Activated CD4-positive, alpha-beta memory T cell treated with anti-CD3 and anti-CD28 coated beads, Interleukin-2, amount 10 ng/mL, durations not matched to agents 7 days and 5 days (primary cell): ENCODE measurements at regions not wholly inside any gene's neighbourhood (a gene's known extent, or its start where the extent isn't known, plus 50 kb on each side); places are given as distances from the start of the nearest gene placed in this dataset.

ENCODE experiments used
- CTCF ChIA-PET: fragments of 350-600 bp; sonication (Branson Sonifier 250); formaldehyde crosslinking; loops from one replicate; lab custom pipeline; 2021; ENCODE audit warnings: antibody characterized with exemption, inconsistent platforms; lab: Charles Lee
- POLR2A ChIA-PET: fragments of 350-600 bp; sonication (Branson Sonifier 250); formaldehyde crosslinking; loops from one replicate; lab custom pipeline; 2021; ENCODE audit warnings: antibody characterized with exemption; lab: Charles Lee
- DNase-seq: peaks from one replicate; pipeline ENCODE4 v3.0.0-alpha.2; 2020
- H3K27ac Mint-ChIP-seq: one replicate; pipeline ENCODE4 v1.8.0; 2021; ENCODE audit warnings: mild to moderate bottlenecking, mixed read lengths
- H3K27me3 Mint-ChIP-seq: one replicate; pipeline ENCODE4 v1.8.0; 2021; ENCODE audit warnings: mixed read lengths
- H3K36me3 Mint-ChIP-seq: one replicate; pipeline ENCODE4 v1.8.0; 2021; ENCODE audit warnings: low read depth, mixed read lengths
- H3K4me1 Mint-ChIP-seq: one replicate; pipeline ENCODE4 v1.8.0; 2021; ENCODE audit warnings: mixed read lengths
- H3K4me3 Mint-ChIP-seq: one replicate; pipeline ENCODE4 v1.8.0; 2021; ENCODE audit warnings: mild to moderate bottlenecking, mixed read lengths
- H3K9me3 Mint-ChIP-seq: one replicate; pipeline ENCODE4 v1.8.0; 2021; ENCODE audit warnings: mixed read lengths

- Mint-ChIP-seq H3K9me3 (no peaks in the 10 kb centered on the region), H3K4me3 (no peak overlapping the region), H3K27ac (no peak overlapping the region), H3K36me3 (no peaks in the 10 kb centered on the region), H3K4me1 (peaks cover 20% of the 10 kb centered on the region), H3K27me3 (peaks cover 28% of the 10 kb centered on the region)
- CTCF ChIA-PET: no interaction called here
- POLR2A ChIA-PET: no interaction called here
- no peak for DNase-seq
Observed at GRCh38 chr15:94611656-94612055, 380.3 kb downstream of the MCTP2 start.

DNA sequence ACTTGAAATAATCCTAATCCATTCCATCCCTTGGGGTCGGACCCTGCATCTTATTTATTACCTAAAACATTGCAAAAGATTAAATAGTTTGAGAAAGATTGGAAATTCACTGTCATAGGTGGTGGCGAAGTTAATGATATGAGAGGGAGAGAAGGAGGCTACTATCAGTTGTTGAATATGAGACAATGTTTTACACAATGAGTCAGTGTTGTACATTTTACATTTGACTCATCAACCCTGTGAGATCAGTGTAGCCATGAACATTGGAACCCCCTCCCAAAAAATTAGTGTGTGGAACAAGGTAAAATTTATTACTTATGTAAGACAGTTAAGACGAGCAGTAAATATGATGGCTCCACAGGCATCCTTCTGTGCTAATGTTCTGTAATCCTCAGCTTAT, 384.3 kb downstream of the MCTP2 start:
- CTCF ChIA-PET: no interaction called here
- POLR2A ChIA-PET: no interaction called here
- Mint-ChIP-seq H3K4me1 (no peaks in the 10 kb centered on the region), H3K4me3 (no peak overlapping the region), H3K27ac (no peak overlapping the region), H3K9me3 (no peaks in the 10 kb centered on the region), H3K27me3 (peaks cover 20% of the 10 kb centered on the region), H3K36me3 (no peaks in the 10 kb centered on the region)
- no peak for DNase-seq

- POLR2A ChIA-PET: no interaction called here
- CTCF ChIA-PET: no interaction called here
- no peaks in the 10 kb centered on the region for H3K36me3 Mint-ChIP-seq
- H3K27me3 Mint-ChIP-seq: peaks cover 3% of the 10 kb centered on the region
- no peak for DNase-seq
- H3K4me3 Mint-ChIP-seq: no peak overlapping the region
- no peaks in the 10 kb centered on the region for H3K9me3 Mint-ChIP-seq
- no peaks in the 10 kb centered on the region for H3K4me1 Mint-ChIP-seq
- H3K27ac Mint-ChIP-seq: no peak overlapping the region
Observed at GRCh38 chr15:94620632-94621031, 389.3 kb downstream of the MCTP2 start.

- H3K27ac Mint-ChIP-seq: no peak overlapping the region
- H3K4me1 Mint-ChIP-seq: no peaks in the 10 kb centered on the region
- H3K27me3 Mint-ChIP-seq: peaks cover 3% of the 10 kb centered on the region
- ChIA-PET POLR2A (no interaction called here), CTCF (no interaction called here)
- H3K9me3 Mint-ChIP-seq: no peaks in the 10 kb centered on the region
- H3K36me3 Mint-ChIP-seq: no peaks in the 10 kb centered on the region
- DNase-seq: no peak
- H3K4me3 Mint-ChIP-seq: no peak overlapping the region
Observed at GRCh38 chr15:94621736-94622135, 390.4 kb downstream of the MCTP2 start.

GRCh38 chr15:94626949-94627348, 395.6 kb downstream of the MCTP2 start:
- H3K27ac Mint-ChIP-seq: no peak overlapping the region
- H3K4me3 Mint-ChIP-seq: no peak overlapping the region
- ChIA-PET POLR2A (no interaction called here), CTCF (no interaction called here)
- peaks cover 7% of the 10 kb centered on the region for H3K4me1 Mint-ChIP-seq
- H3K27me3 Mint-ChIP-seq: no peaks in the 10 kb centered on the region
- no peak for DNase-seq
- H3K9me3 Mint-ChIP-seq: no peaks in the 10 kb centered on the region
- no peaks in the 10 kb centered on the region for H3K36me3 Mint-ChIP-seq

- H3K4me3 Mint-ChIP-seq: no peak overlapping the region
Observed at GRCh38 chr15:94631608-94632007, 400.2 kb downstream of the MCTP2 start.

GRCh38 chr15:94638183-94638582, 406.8 kb downstream of the MCTP2 start:
- H3K4me3 Mint-ChIP-seq: no peak overlapping the region
- H3K4me1 Mint-ChIP-seq: no peaks in the 10 kb centered on the region
- DNase-seq: no peak
- no peaks in the 10 kb centered on the region for H3K36me3 Mint-ChIP-seq
- POLR2A ChIA-PET: no interaction called here
- peaks cover 8% of the 10 kb centered on the region for H3K27me3 Mint-ChIP-seq
- CTCF ChIA-PET: no interaction called here
- H3K9me3 Mint-ChIP-seq: no peaks in the 10 kb centered on the region
- H3K27ac Mint-ChIP-seq: no peak overlapping the region

More at GRCh38 chr15:94631608-94632007, 400.2 kb downstream of the MCTP2 start:
- Mint-ChIP-seq H3K9me3 (no peaks in the 10 kb centered on the region), H3K36me3 (no peaks in the 10 kb centered on the region), H3K4me1 (peaks cover 9% of the 10 kb centered on the region), H3K27ac (no peak overlapping the region), H3K27me3 (peaks cover 1% of the 10 kb centered on the region)
- CTCF ChIA-PET: no interaction called here
- DNase-seq: no peak
- POLR2A ChIA-PET: no interaction called here

GRCh38 chr15:94639701-94640100, 408.3 kb downstream of the MCTP2 start:
- peaks cover 8% of the 10 kb centered on the region for H3K27me3 Mint-ChIP-seq
- no peaks in the 10 kb centered on the region for H3K9me3 Mint-ChIP-seq
- H3K36me3 Mint-ChIP-seq: no peaks in the 10 kb centered on the region
- ChIA-PET POLR2A (no interaction called here), CTCF (no interaction called here)
- no peak overlapping the region for H3K4me3 Mint-ChIP-seq
- H3K4me1 Mint-ChIP-seq: no peaks in the 10 kb centered on the region
- no peak overlapping the region for H3K27ac Mint-ChIP-seq
- no peak for DNase-seq

- Mint-ChIP-seq H3K27me3 (peaks cover 6% of the 10 kb centered on the region), H3K27ac (no peak overlapping the region), H3K4me1 (no peaks in the 10 kb centered on the region), H3K9me3 (no peaks in the 10 kb centered on the region), H3K4me3 (no peak overlapping the region), H3K36me3 (no peaks in the 10 kb centered on the region)
- DNase-seq: no peak
- ChIA-PET POLR2A (no interaction called here), CTCF (no interaction called here)
Observed at GRCh38 chr15:94644433-94644832, 413.1 kb downstream of the MCTP2 start.

DNA sequence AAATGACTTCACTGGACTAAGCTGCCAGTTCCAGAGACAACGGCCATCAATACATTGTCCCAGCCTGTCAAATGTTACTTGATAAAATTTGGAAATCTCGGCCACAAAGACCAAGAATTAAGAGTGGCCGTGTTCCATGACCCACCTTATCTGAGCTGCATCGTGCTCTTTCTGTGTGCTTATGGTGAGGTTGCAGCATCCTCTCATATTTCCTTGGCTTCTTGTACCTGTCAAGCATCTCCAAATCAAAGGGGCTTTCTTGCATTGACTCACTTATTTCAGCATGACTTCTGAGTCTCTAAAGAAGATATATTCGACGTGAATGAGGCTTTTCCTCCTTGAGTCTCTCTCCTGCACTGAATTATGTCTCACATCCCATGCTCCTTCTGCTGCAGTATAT, 421.7 kb downstream of the MCTP2 start:
- H3K27me3 Mint-ChIP-seq: peaks cover 11% of the 10 kb centered on the region
- CTCF ChIA-PET: no interaction called here
- H3K9me3 Mint-ChIP-seq: no peaks in the 10 kb centered on the region
- H3K4me1 Mint-ChIP-seq: no peaks in the 10 kb centered on the region
- H3K36me3 Mint-ChIP-seq: no peaks in the 10 kb centered on the region
- H3K4me3 Mint-ChIP-seq: no peak overlapping the region
- no peak for DNase-seq
- no peak overlapping the region for H3K27ac Mint-ChIP-seq
- POLR2A ChIA-PET: no interaction called here

DNA sequence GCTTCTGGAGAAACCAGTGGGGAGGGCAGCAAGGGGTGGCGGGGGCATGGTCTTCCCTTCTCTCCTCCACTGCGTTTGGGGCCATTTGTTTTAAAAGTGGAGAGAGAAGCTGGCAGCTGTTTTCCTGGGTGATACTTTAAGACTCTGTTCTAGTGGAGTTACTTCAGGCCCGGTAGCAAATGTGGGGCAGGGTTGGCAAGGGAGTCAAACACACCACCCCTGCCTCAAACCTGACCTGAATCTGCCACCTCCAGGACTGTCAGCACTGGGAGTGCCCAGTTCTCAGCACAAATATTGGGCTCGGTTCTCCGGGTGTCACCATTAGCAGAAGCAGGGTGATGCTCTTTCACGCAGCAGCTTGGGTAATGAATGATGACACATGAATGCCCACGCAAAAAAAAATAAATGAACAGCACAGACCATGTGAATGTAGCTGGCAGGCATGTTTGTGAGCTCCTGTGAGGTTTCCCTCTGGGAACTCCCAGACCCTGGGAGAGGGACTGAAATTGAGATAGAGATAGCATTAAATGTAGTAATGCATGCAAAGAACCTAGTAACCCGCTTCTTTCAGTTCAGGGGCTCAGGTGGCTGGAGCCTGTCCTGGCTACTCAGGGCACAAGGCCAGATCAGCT, 424.0 kb downstream of the MCTP2 start:
- Mint-ChIP-seq H3K9me3 (no peaks in the 10 kb centered on the region), H3K4me1 (no peaks in the 10 kb centered on the region), H3K27ac (no peak overlapping the region), H3K27me3 (peaks cover 11% of the 10 kb centered on the region), H3K36me3 (no peaks in the 10 kb centered on the region), H3K4me3 (no peak overlapping the region)
- POLR2A ChIA-PET: no interaction called here
- DNase-seq: no peak
- CTCF ChIA-PET: no interaction called here

GRCh38 chr15:94665676-94666441, 434.5 kb downstream of the MCTP2 start:
- DNase-seq: no peak
- H3K27me3 Mint-ChIP-seq: peaks cover 26% of the 10 kb centered on the region
- H3K27ac Mint-ChIP-seq: no peak overlapping the region
- H3K9me3 Mint-ChIP-seq: no peaks in the 10 kb centered on the region
- no peaks in the 10 kb centered on the region for H3K36me3 Mint-ChIP-seq
- H3K4me3 Mint-ChIP-seq: no peak overlapping the region
- ChIA-PET CTCF (interaction anchor here (1.0 kb wide), 1 partner anchor 83 kb away, joined by 3 read pairs; no protein-coding TSS in a partner anchor), POLR2A (no interaction called here)
- no peaks in the 10 kb centered on the region for H3K4me1 Mint-ChIP-seq

DNA sequence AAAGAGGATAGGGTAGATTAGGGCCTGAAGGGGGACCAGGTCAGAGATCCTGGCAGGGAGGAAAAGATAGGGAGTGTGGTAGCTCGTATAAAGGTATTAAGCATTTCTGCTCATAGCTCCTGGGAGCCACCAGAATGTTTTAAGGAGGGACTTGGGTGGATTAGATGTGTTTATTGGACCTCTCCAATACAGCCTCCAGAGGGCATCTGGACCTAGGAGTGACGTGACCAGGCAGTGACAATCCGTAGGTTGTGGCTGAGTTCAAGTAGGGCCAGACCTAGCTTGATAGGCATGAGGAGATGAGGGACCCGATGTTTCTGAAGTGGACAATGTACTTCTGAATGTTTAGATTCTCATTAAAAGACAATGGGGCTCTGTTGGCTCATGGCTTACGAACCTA, 435.2 kb downstream of the MCTP2 start:
- DNase-seq: no peak
- Mint-ChIP-seq H3K4me3 (no peak overlapping the region), H3K27me3 (peaks cover 27% of the 10 kb centered on the region), H3K9me3 (no peaks in the 10 kb centered on the region), H3K4me1 (no peaks in the 10 kb centered on the region), H3K36me3 (no peaks in the 10 kb centered on the region), H3K27ac (no peak overlapping the region)
- ChIA-PET POLR2A (no interaction called here), CTCF (interaction anchor here (1.0 kb wide), 1 partner anchor 84 kb away, joined by 3 read pairs; no protein-coding TSS in a partner anchor)

DNA sequence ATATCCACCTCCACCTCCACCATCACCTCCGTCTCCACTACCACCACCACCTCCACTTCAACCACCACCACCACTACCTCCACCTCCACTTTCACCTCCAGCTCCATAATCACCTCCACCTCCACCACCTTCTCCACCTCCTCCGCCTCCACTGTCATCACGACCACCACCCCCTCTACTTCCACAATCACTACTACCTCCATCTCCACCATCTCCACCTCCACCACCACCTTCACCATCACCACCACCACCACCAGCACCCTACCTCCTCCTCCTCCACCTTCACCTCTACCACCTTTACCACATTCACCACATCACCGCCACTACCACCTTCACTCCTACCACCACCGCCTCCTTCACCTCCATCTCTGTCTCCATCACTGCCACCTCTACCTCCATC, 435.7 kb downstream of the MCTP2 start:
- POLR2A ChIA-PET: no interaction called here

More for the DNA sequence above, 435.7 kb downstream of the MCTP2 start:
- Mint-ChIP-seq H3K4me3 (no peak overlapping the region), H3K27ac (no peak overlapping the region), H3K27me3 (peaks cover 29% of the 10 kb centered on the region), H3K9me3 (no peaks in the 10 kb centered on the region), H3K4me1 (no peaks in the 10 kb centered on the region), H3K36me3 (no peaks in the 10 kb centered on the region)
- CTCF ChIA-PET: no interaction called here
- no peak for DNase-seq
